ENCODE measurements at regions not wholly inside any gene's neighbourhood (a gene's known extent, or its start where the extent isn't known, plus 50 kb on each side); places are given as distances from the start of the nearest gene placed in this dataset.

DNA sequence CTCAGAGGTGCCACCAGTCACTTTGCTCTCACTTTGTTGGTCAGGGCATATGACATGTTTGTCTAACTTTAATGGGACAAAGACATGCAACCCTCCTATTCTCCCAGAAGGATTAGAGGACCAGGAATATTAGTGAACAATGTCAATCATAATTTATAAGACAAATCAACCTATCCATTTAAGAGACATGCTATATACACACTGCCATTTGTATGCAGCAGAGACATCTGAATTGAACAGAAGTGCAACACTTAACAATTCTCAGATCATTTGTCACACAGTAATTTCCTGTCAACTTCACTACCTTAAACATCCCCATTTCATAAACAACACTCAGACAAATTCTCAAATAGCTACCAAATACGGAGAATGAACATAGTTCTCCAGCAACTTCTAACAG lies 273.6 kb upstream of the RGMB start:
- TF ChIP-seq, protein P1, sequence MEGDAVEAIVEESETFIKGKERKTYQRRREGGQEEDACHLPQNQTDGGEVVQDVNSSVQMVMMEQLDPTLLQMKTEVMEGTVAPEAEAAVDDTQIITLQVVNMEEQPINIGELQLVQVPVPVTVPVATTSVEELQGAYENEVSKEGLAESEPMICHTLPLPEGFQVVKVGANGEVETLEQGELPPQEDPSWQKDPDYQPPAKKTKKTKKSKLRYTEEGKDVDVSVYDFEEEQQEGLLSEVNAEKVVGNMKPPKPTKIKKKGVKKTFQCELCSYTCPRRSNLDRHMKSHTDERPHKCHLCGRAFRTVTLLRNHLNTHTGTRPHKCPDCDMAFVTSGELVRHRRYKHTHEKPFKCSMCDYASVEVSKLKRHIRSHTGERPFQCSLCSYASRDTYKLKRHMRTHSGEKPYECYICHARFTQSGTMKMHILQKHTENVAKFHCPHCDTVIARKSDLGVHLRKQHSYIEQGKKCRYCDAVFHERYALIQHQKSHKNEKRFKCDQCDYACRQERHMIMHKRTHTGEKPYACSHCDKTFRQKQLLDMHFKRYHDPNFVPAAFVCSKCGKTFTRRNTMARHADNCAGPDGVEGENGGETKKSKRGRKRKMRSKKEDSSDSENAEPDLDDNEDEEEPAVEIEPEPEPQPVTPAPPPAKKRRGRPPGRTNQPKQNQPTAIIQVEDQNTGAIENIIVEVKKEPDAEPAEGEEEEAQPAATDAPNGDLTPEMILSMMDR (IDR thresholded peaks at IDR 0.05) = no peak
- ATAC-seq (ENCODE audit: low FRiP score) = no peak
- no peak for DNase-seq (ENCODE audit: low spot score)

DNA sequence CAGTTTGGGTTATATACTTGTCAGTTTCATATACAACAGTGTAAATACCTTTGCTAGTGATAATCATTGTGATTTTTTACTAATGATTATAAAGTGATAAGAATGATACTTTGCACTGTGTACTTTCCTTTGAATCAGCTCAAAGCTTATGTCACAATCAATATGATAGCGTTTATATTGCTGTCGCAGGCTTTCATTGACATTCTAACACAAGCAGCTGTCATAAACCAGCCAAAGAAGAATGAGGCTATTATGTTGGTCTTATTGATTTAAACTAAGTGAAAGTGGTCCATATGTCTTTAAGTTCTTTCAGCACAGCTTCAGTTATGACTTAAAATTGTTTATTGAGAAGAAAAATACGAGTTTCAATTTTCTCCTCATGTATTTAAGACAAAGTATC lies 272.7 kb upstream of the RGMB start:
- ATAC-seq (ENCODE audit: low FRiP score) (no peak), DNase-seq (ENCODE audit: low spot score) (no peak)
- TF ChIP-seq, protein P1 (IDR thresholded peaks at IDR 0.05) = no peak

DNA sequence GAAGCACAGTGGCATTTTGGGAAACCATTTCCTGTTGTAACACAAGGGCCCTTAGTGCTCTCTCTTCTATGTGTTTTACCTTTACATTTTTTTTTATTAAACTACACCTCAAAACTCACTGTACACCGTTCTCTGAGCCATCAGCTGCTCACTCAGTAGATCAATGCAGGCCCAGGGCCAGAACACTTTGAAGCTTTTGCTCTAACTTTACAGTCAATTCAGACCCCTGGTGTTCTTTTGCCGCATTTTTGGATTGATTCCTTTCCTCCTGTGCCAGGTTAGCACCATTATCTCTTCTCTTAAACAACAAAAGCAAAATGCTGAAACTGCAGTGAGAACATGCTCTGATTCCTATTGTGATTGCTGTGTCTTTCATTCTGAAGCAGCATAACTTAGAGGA lies 269.8 kb upstream of the RGMB start:
- DNase-seq (ENCODE audit: low spot score) (no peak), ATAC-seq (ENCODE audit: low FRiP score) (no peak)
- TF ChIP-seq, protein P1 (IDR thresholded peaks at IDR 0.05) = no peak

DNA sequence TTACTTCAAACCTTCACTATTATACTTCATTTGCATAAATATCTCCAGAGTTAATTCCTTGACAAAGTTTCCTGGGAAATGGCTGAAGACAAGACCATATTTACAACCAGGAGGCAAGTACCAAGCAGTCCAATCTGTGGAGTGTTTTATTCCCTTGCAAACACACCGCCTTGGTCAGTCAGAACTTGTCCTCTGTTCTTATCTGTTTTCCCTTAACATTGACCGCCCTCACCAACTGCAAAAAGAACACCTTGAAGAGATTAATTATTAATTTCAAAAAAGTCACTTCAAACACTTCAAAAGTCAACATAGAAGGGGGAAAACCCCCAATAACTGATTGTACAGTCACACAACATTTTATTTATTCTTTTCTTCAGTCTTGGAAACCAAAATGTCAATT lies 269.0 kb upstream of the RGMB start:
- DNase-seq (ENCODE audit: low spot score) (no peak), ATAC-seq (ENCODE audit: low FRiP score) (no peak)
- TF ChIP-seq, protein P1 (IDR thresholded peaks at IDR 0.05) = no peak

DNA sequence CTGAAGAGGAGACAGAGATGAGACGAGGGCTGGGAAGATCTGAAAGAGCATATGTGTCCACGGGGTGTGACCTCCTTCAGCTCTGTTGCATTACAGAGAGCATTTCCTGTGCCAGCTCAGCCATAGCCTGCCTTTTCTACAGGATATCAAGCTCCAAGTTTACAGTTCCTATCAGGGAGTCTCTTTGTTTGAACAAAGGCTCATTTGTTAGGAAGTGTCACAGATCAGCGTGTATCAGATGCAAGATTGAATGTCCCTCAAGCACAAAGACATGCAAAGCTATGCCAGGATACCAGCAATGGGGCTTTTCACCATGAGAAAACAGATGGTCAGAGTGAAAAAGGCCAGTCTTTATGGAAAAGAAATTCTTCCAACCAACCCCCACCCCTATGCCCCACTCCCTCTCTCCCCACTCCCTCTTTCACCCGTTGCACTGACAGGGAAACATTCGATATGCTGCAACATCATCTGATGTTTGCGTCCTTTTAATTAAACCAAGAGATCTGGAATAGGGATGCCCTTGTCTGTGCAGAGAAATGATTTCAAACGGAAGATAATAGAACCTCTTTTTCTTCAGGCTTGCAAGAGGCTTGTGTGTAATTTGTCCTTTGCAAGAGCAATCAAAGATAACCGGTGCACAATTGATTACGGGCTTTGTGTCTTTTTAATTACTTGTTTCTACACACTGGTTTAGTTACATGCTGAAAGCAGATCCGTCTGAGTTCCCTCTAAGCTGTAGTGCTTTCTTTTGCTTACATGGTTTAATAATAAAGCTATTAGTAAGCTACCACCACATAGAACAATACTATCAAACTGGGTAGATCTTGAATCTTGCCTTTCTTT lies 263.1 kb upstream of the RGMB start:
- TF ChIP-seq, protein P1 (IDR thresholded peaks at IDR 0.05) = no peak
- ATAC-seq (ENCODE audit: low FRiP score) = no peak

DNA sequence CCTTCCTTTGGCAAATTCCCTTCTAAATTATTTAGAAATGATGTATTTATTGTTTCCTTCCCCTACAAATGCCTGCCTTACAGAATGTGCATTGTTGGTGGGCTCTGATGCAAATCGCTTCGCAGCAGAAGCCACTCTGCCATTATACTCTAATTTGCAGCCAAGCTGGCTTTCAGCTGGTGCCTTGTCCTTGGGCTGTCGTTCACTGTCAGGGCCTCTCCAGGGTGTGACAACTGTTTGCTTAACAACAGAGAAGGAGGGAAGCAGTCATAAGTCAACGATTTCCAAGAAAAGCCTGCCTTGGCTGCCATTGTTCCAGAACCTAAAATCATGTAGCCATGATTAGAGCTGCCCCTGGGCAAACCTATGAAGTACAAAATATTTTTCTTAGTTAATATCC lies 260.1 kb upstream of the RGMB start:
- TF ChIP-seq, protein P1 (IDR thresholded peaks at IDR 0.05) = no peak
- ATAC-seq (ENCODE audit: low FRiP score) = no peak
- no peak for DNase-seq (ENCODE audit: low spot score)

More for the DNA sequence above, 263.1 kb upstream of the RGMB start:
- DNase-seq (ENCODE audit: low spot score) = no peak

DNA sequence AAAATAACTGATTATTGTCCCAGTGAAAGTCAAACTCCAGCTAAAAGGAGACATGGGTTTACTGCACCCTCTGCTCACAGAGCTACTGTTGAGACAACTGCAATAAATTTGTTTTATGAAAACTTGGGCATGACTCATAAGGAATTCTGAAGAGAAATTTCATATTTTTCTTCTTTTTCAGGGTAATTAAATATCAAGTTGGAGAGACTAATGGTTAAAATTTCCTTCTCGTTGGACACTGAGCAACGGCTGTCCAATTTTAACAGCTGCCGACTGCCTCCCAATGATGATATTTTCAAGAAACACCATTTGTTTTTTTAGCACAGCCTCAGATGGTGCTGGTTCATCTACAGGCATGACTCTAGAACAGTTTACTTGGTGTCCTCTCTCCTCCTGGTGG lies 259.2 kb upstream of the RGMB start:
- no peak for DNase-seq (ENCODE audit: low spot score)
- no peak for ATAC-seq (ENCODE audit: low FRiP score)
- TF ChIP-seq, protein P1 (IDR thresholded peaks at IDR 0.05) = no peak
